GM23338 (cell line): ENCODE measurements at regions not wholly inside any gene's neighbourhood (a gene's known extent, or its start where the extent isn't known, plus 50 kb on each side); places are given as distances from the start of the nearest gene placed in this dataset.

Source experiments
- ATAC-seq: fragments of 200-7000 bp; cut with Tn5 transposase; 3 replicates; pipeline ENCODE4 v1.9.1; 2020
- DNase-seq: peaks from one replicate; pipeline ENCODE4 v3.0.0-alpha.2; 2015; ENCODE audit warnings: low spot score
- H2AFZ ChIP-seq: fragments of 200-600 bp; sonication (generic); 2 replicates; pipeline ENCODE4 v1.8.0; 2016; ENCODE audit warnings: antibody characterized with exemption, mild to moderate bottlenecking, moderate library complexity
- H3F3A ChIP-seq: fragments of 200-600 bp; sonication (generic); replicated peaks from 2 replicates; pipeline ENCODE4 v1.8.0; 2017; ENCODE audit warnings: antibody characterized with exemption, mixed run types, low read depth
- H3K27ac ChIP-seq: fragments of 200-600 bp; sonication (generic); 2 replicates; pipeline ENCODE4 v1.6.1; 2016; ENCODE audit warnings: low read depth
- H3K27me3 ChIP-seq: fragments of 200-600 bp; sonication (generic); 2 replicates; pipeline ENCODE4 v1.8.0; 2016; ENCODE audit warnings: mild to moderate bottlenecking, mixed run types, moderate library complexity; ENCODE audit not compliant: insufficient read depth
- H3K36me3 ChIP-seq: fragments of 200-600 bp; sonication (generic); 2 replicates; pipeline ENCODE4 v1.8.0; 2016; ENCODE audit warnings: mild to moderate bottlenecking; ENCODE audit not compliant: insufficient read depth
- H3K4me1 ChIP-seq: fragments of 200-600 bp; sonication (generic); 2 replicates; pipeline ENCODE4 v1.8.0; 2016; ENCODE audit warnings: mild to moderate bottlenecking, moderate library complexity; ENCODE audit not compliant: insufficient read depth
- H3K4me2 ChIP-seq: fragments of 200-600 bp; sonication (generic); 2 replicates; pipeline ENCODE4 v1.7.1; 2017; ENCODE audit warnings: mixed run types
- H3K4me3 ChIP-seq: fragments of 200-600 bp; sonication (generic); 2 replicates; pipeline ENCODE4 v1.6.1; 2016; ENCODE audit warnings: mixed run types
- H3K79me2 ChIP-seq: fragments of 200-600 bp; sonication (generic); replicated peaks from 2 replicates; pipeline ENCODE4 v1.8.0; 2017; ENCODE audit warnings: mild to moderate bottlenecking; ENCODE audit not compliant: insufficient read depth
- H3K9me2 ChIP-seq: fragments of 200-600 bp; sonication (generic); 2 replicates; pipeline ENCODE4 v1.8.0; 2017; ENCODE audit not compliant: insufficient read depth
- H4K20me1 ChIP-seq: fragments of 200-600 bp; sonication (generic); replicated peaks from 2 replicates; pipeline ENCODE4 v1.8.0; 2017; ENCODE audit warnings: mild to moderate bottlenecking; ENCODE audit not compliant: insufficient read depth
- H3K27ac Mint-ChIP-seq: 2 replicates; pipeline ENCODE4 v1.8.0; 2020; ENCODE audit warnings: inconsistent platforms, mild to moderate bottlenecking, moderate library complexity, mixed read lengths
- H3K27me3 Mint-ChIP-seq: 3 replicates; pipeline ENCODE4 v1.8.0; 2022; ENCODE audit warnings: low read depth, mild to moderate bottlenecking, moderate library complexity, mixed read lengths, inconsistent platforms; ENCODE audit not compliant: insufficient read depth, poor library complexity
- H3K36me3 Mint-ChIP-seq: 3 replicates; pipeline ENCODE4 v1.8.0; 2021; ENCODE audit warnings: low read depth, mild to moderate bottlenecking, inconsistent platforms, moderate library complexity, mixed read lengths
- H3K4me1 Mint-ChIP-seq: 3 replicates; pipeline ENCODE4 v1.8.0; 2020; ENCODE audit warnings: mild to moderate bottlenecking, inconsistent platforms, mixed read lengths
- H3K4me3 Mint-ChIP-seq: 3 replicates; pipeline ENCODE4 v1.8.0; 2021; ENCODE audit warnings: moderate library complexity, mild to moderate bottlenecking, inconsistent platforms, mixed read lengths
- H3K9me3 Mint-ChIP-seq: 3 replicates; pipeline ENCODE4 v1.8.0; 2020; ENCODE audit warnings: moderate library complexity, mild to moderate bottlenecking, inconsistent platforms, mixed read lengths
- CREB1 ChIP-seq: fragments of 250-450 bp; sonication (Bioruptor Pico); IDR thresholded peaks from 2 replicates; pipeline ENCODE4 v1.5.0; 2020; ENCODE audit warnings: low read depth, mild to moderate bottlenecking, moderate library complexity
- CTCF ChIP-seq, 2 experiments: fragments of 200-600 bp in 1 of 2; sonication (generic) in 1 of 2; conservative IDR thresholded peaks; 2 replicates each; pipeline versions ENCODE4 v1.5.1 to v1.6.1; 2016 to 2017; ENCODE audit warnings: antibody characterized with exemption in 2 of 2, low read depth in 2 of 2, mild to moderate bottlenecking in 2 of 2, moderate library complexity in 1 of 2
- JUNB ChIP-seq: IDR thresholded peaks from one replicate; pipeline ENCODE4 v1.6.1; 2016; ENCODE audit warnings: antibody characterized with exemption; ENCODE audit not compliant: unreplicated experiment
- POLR2AphosphoS5 ChIP-seq: IDR thresholded peaks from 2 replicates; pipeline ENCODE4 v1.6.1; 2016; ENCODE audit warnings: antibody characterized with exemption, low read depth
- REST ChIP-seq: IDR thresholded peaks from one replicate; pipeline ENCODE4 v1.6.1; 2018; ENCODE audit warnings: antibody characterized with exemption; ENCODE audit not compliant: unreplicated experiment
- STAT1 ChIP-seq: IDR thresholded peaks from one replicate; pipeline ENCODE4 v1.6.1; 2016; ENCODE audit warnings: antibody characterized with exemption; ENCODE audit not compliant: unreplicated experiment
- ZNF114 ChIP-seq: fragments of 250-450 bp; sonication (Bioruptor Pico); IDR thresholded peaks from 2 replicates; pipeline ENCODE4 v1.5.0; 2020; ENCODE audit warnings: mild to moderate bottlenecking, moderate library complexity
- ZNF331 ChIP-seq: fragments of 250-450 bp; sonication (Bioruptor Pico); IDR thresholded peaks from 2 replicates; pipeline ENCODE4 v1.5.0; 2020; ENCODE audit warnings: low read depth, mild to moderate bottlenecking, moderate library complexity
- TF ChIP-seq, protein P1 (sequence below): IDR thresholded peaks from 2 replicates; pipeline ENCODE4 v1.6.1; 2016; ENCODE audit warnings: antibody characterized with exemption

- DNase-seq (no peak), ATAC-seq (peak; percentile 71)
- H3K27ac Mint-ChIP-seq = no peak overlapping the region
- no peaks in the 10 kb centered on the region for H4K20me1 ChIP-seq
- peaks cover 14% of the 10 kb centered on the region for H3K4me1 Mint-ChIP-seq
- H3K9me3 Mint-ChIP-seq = peaks cover 26% of the 10 kb centered on the region
- H3F3A ChIP-seq = no peaks in the 10 kb centered on the region
- H3K36me3 ChIP-seq = no peaks in the 10 kb centered on the region
- H3K27ac ChIP-seq = no peak overlapping the region
- H3K27me3 Mint-ChIP-seq = peaks cover 18% of the 10 kb centered on the region
- H3K9me2 ChIP-seq = no peaks in the 10 kb centered on the region
- H3K4me1 ChIP-seq = no peaks in the 10 kb centered on the region
- H3K4me3 Mint-ChIP-seq = no peak overlapping the region; the same call in 2 of the 3 replicates
- no peak overlapping the region for H3K4me2 ChIP-seq
- H3K79me2 ChIP-seq = no peaks in the 10 kb centered on the region
- TF ChIP-seq CTCF (conservative IDR thresholded peaks at IDR 0.05; ENCODE audit: low read depth in 2 of 2) (0 out of 4 replicates have a peak, but pooled peaks of 1 of the 2 experiments have one; percentile 12), POLR2AphosphoS5 (no peak)
- H3K4me3 ChIP-seq = no peak overlapping the region
- H3K36me3 Mint-ChIP-seq = peaks cover 6% of the 10 kb centered on the region
- no peak overlapping the region for H2AFZ ChIP-seq
- no peaks in the 10 kb centered on the region for H3K27me3 ChIP-seq
These were observed 59.6 kb upstream of the ENPP7 start for GRCh38 chr17:79671085-79671694.

DNA sequence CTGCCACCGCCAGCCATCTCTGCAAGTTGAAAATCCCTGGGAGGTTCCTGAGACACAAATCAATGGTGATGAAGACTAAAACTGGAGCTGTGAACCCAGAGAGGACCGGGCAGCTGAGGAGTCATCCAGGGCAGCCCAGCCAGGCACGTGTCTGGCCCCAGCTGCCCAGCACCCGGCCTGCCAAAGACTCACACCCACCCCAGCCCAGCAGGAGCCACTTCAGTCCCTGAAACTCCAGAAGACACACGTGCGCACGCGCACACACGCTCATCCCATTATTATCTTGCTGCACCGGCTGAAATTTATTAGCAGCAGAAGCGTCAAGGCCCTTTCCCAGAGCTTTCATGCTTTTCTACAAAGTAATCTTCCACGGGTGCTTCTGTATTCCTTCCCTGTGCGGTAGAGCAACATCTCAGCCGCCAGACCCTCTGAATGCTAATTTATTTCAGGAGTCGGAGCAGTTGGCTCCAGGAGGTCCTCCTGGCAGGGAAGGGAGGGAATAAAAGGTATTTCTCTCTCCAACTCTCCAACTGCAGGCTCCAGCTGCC is 59.8 kb upstream of the RBFOX3 start:
- Histone ChIP-seq H3K79me2 (no peaks in the 10 kb centered on the region), H3K4me1 (no peaks in the 10 kb centered on the region; the same call in 1 of the 2 replicates), H3K36me3 (no peaks in the 10 kb centered on the region), H3K4me3 (no peak overlapping the region), H2AFZ (0 out of 2 replicates have a peak overlapping the region, but pooled peaks have one; percentile 10), H3K9me2 (no peaks in the 10 kb centered on the region), H3K4me2 (no peak overlapping the region), H3F3A (no peaks in the 10 kb centered on the region), H4K20me1 (no peaks in the 10 kb centered on the region), H3K27ac (no peak overlapping the region), H3K27me3 (no peaks in the 10 kb centered on the region)
- H3K4me1 Mint-ChIP-seq = peaks cover 14% of the 10 kb centered on the region
- H3K9me3 Mint-ChIP-seq = peaks cover 26% of the 10 kb centered on the region
- peaks cover 6% of the 10 kb centered on the region for H3K36me3 Mint-ChIP-seq
- ATAC-seq = peak; percentile 41
- no peak for DNase-seq
- peaks cover 21% of the 10 kb centered on the region for H3K27me3 Mint-ChIP-seq
- no peak overlapping the region for H3K4me3 Mint-ChIP-seq
- no peak overlapping the region for H3K27ac Mint-ChIP-seq
- no peak for TF ChIP-seq REST
- no peak for TF ChIP-seq CREB1 (CRISPR knock-in tag)
- no peak for TF ChIP-seq ZNF114 (CRISPR knock-in tag)
- TF ChIP-seq ZNF331 (CRISPR knock-in tag) = no peak
- TF ChIP-seq, protein P1, sequence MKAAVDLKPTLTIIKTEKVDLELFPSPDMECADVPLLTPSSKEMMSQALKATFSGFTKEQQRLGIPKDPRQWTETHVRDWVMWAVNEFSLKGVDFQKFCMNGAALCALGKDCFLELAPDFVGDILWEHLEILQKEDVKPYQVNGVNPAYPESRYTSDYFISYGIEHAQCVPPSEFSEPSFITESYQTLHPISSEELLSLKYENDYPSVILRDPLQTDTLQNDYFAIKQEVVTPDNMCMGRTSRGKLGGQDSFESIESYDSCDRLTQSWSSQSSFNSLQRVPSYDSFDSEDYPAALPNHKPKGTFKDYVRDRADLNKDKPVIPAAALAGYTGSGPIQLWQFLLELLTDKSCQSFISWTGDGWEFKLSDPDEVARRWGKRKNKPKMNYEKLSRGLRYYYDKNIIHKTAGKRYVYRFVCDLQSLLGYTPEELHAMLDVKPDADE = no peak
- no peak for TF ChIP-seq POLR2AphosphoS5
- TF ChIP-seq JUNB = no peak
- no peak for TF ChIP-seq STAT1
